H1 (cell line): ENCODE measurements at regions not wholly inside any gene's neighbourhood (a gene's known extent, or its start where the extent isn't known, plus 50 kb on each side); places are given as distances from the start of the nearest gene placed in this dataset.

Experiments
- CBX5 ChIP-seq: fragments of 300-800, 300-1000 bp; sonication (generic); IDR thresholded peaks from 2 replicates; pipeline ENCODE4 v1.7.1; 2016; ENCODE audit warnings: antibody characterized with exemption, low read length, low read depth
- CEBPB ChIP-seq: IDR thresholded peaks from 2 replicates; pipeline ENCODE4 v1.6.1; 2012; ENCODE audit warnings: low read depth, low read length
- CHD2 ChIP-seq: IDR thresholded peaks from 2 replicates; pipeline ENCODE4 v1.6.1; 2012; ENCODE audit warnings: low read length, improper control_type of control experiment
- EGR1 ChIP-seq: IDR thresholded peaks from 2 replicates; pipeline ENCODE4 v1.6.1; 2011; ENCODE audit warnings: low read depth, low read length, borderline replicate concordance
- HDAC2 ChIP-seq, 2 experiments: fragments of 300-600 bp in 1 of 2; sonication (generic) in 1 of 2; IDR thresholded peaks; 2 replicates each; pipeline ENCODE4 v1.6.1; 2011 to 2012; ENCODE audit warnings: low read depth in 2 of 2, low read length in 2 of 2, mild to moderate bottlenecking in 2 of 2, moderate library complexity in 2 of 2, borderline replicate concordance in 1 of 2, inconsistent platforms in 1 of 2
- JUN ChIP-seq: IDR thresholded peaks from 2 replicates; pipeline ENCODE4 v1.6.1; 2011; ENCODE audit warnings: low read depth, mild to moderate bottlenecking, improper control_type of control experiment, low read length
- JUND ChIP-seq: IDR thresholded peaks from 2 replicates; pipeline ENCODE4 v1.6.1; 2011; ENCODE audit warnings: mild to moderate bottlenecking, improper control_type of control experiment, low read length
- POU5F1 ChIP-seq: IDR thresholded peaks from 2 replicates; pipeline ENCODE4 v1.6.1; 2011; ENCODE audit warnings: low read depth, mild to moderate bottlenecking, low read length, moderate library complexity
- RNF2 ChIP-seq: fragments of 200-900, 300-1000 bp; sonication (generic); IDR thresholded peaks from 2 replicates; pipeline ENCODE4 v1.7.1; 2016; ENCODE audit warnings: borderline replicate concordance, low read depth, mild to moderate bottlenecking, antibody characterized with exemption, low read length; ENCODE audit not compliant: poor library complexity, severe bottlenecking; ENCODE audit errors: missing control alignments
- SAP30 ChIP-seq: fragments of 300-600 bp; sonication (generic); IDR thresholded peaks from 2 replicates; pipeline ENCODE4 v1.7.1; 2012; ENCODE audit warnings: low read length, moderate library complexity, mild to moderate bottlenecking, inconsistent platforms; ENCODE audit not compliant: insufficient read depth, insufficient replicate concordance
- SIX5 ChIP-seq: IDR thresholded peaks from 2 replicates; pipeline ENCODE4 v1.6.1; 2011; ENCODE audit warnings: mild to moderate bottlenecking, low read depth, low read length
- SP4 ChIP-seq: IDR thresholded peaks from 2 replicates; pipeline ENCODE4 v1.6.1; 2012; ENCODE audit warnings: low read length, inconsistent platforms
- TBP ChIP-seq: IDR thresholded peaks from 2 replicates; pipeline ENCODE4 v1.6.1; 2011; ENCODE audit warnings: low read depth, low read length, improper control_type of control experiment
- YY1 ChIP-seq: IDR thresholded peaks from 2 replicates; pipeline ENCODE4 v1.6.1; 2011; ENCODE audit warnings: low read depth, mild to moderate bottlenecking, low read length

- no peak for TF ChIP-seq EGR1
- TF ChIP-seq RNF2: no peak
- peak; percentile 84 for TF ChIP-seq JUN
- TF ChIP-seq CBX5: no peak
- no peak for TF ChIP-seq SP4
- TF ChIP-seq HDAC2 (IDR thresholded peaks at IDR 0.05; ENCODE audit: borderline replicate concordance in 1 of 2, low read depth in 2 of 2, low read length in 2 of 2): peak; percentile 69 to 78; a peak in 1 of 4 replicates
- peak; percentile 40; the same call in 1 of the 2 replicates for TF ChIP-seq CHD2
- TF ChIP-seq CEBPB: peak; percentile 40; the same call in 1 of the 2 replicates
- TF ChIP-seq TBP: 0 out of 2 replicates have a peak, but pooled peaks have one; percentile 48
- TF ChIP-seq YY1: no peak
- TF ChIP-seq POU5F1: peak; percentile 96
- peak; percentile 92 for TF ChIP-seq JUND
- no peak for TF ChIP-seq SAP30
- no peak; the same call in 1 of the 2 replicates for TF ChIP-seq SIX5
Measured at GRCh38 chr6:113776998-113777397, 80.1 kb upstream of the MARCKS start (continued).
